ENCODE measurements at regions not wholly inside any gene's neighbourhood (a gene's known extent, or its start where the extent isn't known, plus 50 kb on each side); places are given as distances from the start of the nearest gene placed in this dataset.
"Not testable (repeated sequence)": the region's sequence is repeated elsewhere in the genome, so short reads cannot be mapped to it uniquely, and the experiment has no call there.

DNA sequence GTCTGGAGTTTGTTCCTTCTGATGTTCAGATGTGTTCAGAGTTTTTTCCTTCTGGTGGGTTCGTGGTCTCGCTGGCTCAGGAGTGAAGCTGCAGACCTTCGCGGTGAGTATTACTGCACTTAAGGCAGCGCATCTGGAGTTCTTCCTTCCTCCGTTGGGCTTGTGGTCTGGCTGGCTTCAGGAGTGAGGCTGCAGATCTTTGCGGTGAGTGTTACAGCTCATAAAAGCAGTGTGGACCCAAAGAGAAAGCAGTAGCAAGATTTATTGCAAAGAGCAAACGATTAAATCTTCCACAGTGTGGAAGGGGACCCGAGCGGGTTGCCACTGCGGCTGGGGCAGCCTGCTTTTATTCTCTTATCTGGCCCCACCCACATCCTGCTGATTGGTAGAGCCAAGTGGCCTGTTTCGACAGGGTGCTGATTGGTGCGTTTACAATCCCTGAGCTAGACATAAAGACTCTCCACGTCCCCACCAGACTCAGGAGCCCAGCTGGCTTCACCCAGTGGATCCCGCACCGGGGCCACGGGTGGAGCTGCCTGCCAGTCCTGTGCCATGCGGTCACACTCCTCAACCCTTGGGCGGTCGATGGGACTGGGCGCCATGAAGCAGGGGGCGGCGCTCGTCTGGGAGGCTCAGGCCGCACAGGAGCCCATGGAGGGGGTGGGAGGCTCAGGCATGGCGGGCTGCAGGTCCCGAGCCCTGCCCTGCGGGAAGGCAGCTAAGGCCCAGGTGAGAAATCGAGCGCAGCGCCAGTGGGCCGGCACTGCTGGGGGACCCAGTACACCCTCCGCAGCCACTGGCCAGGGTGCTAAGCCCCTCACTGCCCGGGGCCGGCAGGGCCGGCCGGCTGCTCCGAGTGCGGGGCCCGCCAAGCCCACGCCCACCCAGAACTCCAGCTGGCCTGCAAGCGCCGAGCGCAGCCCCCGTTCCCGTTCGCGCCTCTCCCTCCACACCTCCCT is 315.3 kb upstream of the SGK1 start:
- peak; percentile 42 for DNase-seq

DNA sequence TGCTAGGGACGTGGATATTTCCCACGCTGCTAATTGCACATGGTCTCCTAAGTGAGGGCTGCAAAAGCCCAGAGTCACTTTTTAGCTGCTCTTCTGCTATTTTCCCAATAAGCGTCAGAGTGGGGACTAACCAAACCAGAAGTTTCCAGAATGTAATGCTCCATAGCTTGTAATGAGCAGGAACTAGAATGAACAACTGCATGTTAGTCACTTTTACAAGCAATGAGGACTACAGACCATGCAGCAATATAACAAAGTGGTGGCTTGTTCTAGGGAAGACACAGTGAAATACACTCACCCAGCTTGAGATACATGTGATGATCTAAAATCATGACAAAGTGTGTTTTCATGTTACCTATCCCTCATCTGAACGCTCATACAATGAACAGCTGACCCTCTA is 314.1 kb upstream of the SGK1 start:
- DNase-seq, result peak; percentile 74

DNA sequence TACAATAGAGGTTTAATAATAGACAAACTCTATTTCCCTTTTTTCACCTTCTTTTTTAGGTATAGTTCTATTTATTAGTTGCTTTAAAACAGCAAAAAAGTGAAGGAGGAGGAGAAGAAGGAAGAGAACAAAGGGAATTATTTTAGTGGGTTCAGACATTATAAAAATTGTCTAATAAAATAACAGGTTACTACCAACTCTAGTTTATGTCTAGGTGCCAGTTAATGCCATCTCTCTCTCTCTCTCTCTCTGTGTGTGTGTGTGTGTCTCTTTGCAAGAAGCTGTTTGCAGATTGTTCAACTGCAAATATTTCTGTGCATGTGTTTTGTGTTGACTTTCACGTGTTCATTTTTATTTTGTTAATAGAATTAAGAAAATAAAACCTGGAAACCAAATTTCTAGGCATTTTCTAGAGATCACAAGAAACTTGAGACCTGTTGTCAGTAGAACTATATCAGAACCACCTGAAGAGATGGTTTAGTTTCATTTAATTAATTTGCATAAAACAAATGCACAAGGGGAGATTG is 313.5 kb upstream of the SGK1 start:
- DNase-seq, result no peak

DNA sequence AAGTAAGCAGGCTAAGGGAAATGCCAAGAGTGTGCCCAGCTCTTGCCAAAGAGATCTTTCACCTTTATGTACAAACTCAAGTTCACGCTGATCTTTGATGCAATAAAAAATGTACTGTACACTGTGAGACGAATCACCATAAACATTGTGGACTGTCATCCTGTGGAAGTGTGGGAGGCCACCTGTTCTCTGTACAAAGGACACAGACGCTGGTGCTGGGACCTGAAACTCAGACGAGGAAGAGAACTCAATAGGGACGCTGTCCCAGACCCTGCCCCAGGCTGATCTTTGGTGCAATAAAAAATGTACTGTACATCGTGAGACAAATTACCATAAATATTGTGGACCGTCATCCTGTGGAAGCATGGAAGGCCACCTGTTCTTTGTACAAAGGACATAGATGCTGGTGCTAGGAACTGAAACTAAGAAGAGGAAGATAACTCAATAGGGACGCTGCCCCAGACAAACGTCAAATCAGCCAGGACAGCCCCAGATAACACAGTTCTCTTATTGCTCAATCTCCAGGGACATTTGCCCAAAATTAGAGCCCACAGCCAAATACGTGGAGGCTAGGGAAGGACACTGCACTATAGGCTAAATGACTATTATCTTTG is 312.7 kb upstream of the SGK1 start:
- peak; percentile 76 for DNase-seq

DNA sequence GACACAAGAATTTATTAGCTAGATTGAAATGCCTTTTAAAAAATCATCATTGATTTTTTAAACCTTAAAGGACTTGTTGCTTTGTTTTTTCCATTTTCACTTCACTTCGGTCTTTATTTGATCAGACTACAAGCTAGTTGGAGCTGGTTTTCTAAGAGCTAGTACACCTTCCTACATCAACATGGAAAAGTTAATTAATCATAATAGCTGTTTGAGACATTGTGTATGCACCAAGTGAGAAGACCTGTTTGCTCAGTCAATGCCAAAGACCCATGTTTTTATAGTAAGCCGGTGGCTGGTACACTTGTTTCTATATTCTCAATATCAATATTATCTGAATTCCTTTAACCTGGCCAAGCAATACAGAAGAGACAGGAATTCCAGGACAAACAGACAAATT is 310.2 kb upstream of the SGK1 start:
- DNase-seq, result no peak

DNA sequence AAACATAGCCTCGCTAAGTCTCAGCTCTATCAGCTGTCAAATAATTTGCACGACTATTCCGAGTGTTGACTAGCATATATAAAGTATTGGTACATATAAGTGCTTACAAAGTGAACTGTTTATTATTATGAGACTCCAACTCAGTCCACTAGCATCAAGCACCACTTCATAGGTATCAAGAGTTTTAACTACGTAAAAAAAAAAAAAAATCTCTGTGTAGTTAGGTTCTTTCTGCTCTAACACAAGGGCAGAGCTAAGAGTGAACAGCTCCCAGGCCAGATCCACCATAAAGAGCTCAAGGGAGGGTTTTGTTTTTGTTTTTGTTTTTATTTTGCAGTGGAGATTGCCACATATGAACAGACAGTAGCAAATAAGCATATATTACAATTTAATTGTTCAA is 309.8 kb upstream of the SGK1 start:
- no peak for DNase-seq

DNA sequence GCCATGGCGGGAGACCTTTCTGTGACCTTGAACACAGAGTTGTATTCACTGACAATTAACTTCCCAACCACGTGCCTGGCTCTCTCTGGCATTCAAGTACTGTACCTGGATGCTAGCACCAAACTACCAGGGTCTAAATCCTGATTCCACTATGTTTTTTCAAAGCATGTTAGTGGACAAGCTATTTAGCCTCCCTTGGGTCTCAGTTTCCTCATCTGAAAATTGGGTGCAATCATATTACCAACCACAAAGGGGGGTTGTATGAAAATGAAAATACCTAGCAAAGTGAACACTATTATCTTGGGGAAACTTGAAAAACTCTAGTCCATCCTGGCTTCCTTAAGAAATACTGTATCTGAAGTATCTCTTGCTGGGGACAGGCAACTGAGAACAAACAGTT is 308.7 kb upstream of the SGK1 start:
- no peak for DNase-seq

DNA sequence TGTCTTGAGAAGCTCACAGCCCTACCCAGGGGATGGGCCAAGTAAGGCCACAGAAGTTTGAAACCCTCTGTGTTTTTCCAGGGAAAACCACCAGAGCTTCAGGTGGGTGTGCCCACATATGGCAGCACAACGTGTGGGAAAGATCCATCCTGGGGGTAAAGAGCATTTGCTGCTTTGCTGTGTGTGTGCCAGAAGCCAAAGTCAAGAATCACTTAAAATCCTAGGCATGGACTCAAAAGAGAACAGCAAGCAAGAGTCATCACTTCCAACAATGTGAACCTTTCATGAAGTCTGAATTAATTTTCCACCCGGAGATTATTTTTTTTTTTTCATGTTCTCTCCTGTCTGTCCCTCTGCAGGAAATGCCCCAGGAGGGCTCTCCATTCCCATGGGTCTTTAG is 308.2 kb upstream of the SGK1 start:
- DNase-seq, result no peak

DNA sequence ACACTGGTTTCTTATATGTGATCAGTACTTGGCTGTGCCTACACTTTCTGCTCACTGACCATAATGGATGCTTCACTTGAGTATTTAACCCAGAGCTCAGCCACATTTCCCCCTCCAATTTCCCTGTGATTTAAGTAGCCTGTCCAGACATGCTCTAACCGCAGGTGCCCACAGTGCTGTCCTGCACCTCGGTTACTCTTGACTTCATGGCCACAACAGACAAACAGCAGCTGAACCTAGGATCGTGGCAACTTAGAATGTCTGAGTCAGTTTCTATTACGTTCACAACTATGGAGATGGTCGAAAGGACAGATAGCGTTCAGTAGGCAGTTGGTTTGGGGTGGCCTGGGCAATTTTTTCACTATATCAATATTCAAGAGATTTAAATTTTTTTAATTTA is 306.9 kb upstream of the SGK1 start:
- DNase-seq, result no peak

DNA sequence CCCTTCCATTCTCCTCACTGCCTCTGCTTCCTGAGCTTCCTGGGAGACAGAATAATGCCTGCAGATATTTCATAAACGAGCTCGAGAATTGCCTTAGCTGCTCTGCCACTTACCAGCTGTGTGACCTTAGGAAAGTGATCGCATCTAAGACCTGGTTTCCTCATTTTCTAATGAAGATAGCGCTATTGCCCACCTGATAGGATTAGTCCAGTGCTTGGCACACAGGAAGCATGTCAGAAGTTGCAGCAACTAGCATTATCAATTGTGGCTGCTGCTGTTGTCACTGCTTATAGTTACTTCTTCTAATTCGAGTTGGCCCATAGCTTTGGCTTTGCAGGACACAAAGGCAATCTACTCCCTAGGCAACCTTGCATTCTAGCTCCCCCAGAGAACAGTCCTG is 305.5 kb upstream of the SGK1 start:
- DNase-seq, result no peak

DNA sequence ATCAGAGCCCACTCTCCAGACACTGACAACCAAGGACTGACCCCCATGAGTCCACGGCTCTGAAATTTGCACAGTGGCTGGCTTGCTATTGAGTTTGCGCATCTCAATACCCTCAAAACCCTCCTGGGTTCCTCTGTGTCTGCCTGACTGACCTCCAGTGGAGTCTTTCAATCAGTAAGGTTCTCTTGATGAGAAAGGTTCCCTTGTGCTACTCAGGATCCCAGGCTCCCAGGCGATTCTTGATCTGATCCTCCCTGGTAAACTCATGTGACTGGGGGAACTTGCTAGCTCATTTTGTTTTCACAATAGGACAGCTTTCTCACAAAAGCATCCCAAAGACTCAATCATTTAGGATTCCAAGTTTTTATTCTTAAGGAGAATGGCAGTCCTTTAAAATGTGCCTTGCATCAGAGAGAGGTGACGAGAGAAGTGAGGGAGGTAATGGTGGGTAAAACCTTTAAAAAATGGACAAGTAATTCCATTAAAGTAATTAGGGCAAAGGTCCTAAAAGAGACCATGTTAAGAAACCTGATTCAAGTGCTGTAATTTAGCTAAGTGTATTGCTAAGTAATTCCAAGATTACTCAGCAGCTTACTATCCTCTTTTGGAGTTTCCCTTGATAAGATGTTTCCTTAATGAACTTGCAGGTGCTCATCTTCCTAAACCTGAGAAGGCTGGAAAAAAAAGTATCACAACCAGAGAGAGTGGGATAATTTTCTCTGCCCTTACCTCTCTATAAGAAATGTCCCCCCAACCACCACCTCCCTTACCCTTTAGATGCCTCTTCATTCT is 304.7 kb upstream of the SGK1 start:
- no peak for DNase-seq

DNA sequence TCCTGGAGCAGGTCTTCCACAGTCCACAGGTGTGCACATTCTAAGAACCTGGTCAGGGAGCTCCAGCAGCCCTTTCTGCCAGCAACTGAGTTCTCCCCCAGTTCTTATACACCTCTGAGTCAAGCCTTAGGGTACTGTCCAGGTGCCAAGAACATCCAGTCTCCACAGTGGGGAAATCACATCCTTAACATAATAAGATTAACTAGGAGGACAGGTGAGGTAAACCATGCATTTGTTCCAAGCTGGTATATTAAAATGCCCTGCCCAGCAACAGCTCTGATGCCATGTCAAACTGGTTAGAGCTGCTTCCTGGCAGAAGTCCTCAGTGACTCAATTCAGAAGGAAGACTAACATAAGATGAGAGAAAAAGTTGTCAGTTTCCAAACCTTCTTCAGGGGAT is 303.9 kb upstream of the SGK1 start:
- DNase-seq, result no peak

DNA sequence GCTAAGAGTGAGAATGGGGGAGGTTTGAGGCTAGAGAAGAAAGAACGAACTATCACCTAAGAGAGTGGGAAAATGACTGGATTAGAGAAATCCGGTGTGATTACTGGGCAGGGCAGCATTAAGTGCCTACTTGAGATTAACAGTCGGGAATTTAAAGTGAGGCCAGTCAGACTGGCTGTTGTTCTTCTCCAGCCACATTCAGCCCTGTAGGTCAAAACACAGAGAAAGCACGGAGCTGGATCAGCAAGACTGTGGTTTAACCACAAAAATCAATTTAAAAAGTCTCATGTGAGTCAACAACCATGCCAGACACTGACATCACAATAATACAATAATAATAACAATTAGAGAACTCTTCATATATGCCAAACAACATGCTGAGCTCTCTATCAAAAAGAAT is 301.9 kb upstream of the SGK1 start:
- DNase-seq, result no peak

DNA sequence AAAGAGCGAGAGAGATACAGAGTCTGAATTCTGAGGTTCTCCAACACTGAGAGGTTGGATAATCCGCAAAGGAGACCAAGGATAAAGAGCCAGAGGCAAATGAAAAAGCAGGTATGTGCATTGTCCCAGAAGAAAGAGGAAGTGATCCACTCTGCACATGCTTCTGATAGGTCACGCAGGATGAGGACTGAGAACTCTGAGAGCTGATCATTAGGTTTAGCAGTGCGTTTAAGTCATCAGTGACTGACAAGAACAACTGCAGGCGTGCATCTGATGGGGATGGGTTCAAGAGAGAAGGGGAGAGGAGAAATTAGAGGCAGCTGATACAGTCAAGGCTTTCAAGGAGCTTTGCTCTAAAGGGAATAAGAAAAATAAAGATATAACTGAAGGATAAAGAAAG is 301.2 kb upstream of the SGK1 start:
- no peak for DNase-seq

DNA sequence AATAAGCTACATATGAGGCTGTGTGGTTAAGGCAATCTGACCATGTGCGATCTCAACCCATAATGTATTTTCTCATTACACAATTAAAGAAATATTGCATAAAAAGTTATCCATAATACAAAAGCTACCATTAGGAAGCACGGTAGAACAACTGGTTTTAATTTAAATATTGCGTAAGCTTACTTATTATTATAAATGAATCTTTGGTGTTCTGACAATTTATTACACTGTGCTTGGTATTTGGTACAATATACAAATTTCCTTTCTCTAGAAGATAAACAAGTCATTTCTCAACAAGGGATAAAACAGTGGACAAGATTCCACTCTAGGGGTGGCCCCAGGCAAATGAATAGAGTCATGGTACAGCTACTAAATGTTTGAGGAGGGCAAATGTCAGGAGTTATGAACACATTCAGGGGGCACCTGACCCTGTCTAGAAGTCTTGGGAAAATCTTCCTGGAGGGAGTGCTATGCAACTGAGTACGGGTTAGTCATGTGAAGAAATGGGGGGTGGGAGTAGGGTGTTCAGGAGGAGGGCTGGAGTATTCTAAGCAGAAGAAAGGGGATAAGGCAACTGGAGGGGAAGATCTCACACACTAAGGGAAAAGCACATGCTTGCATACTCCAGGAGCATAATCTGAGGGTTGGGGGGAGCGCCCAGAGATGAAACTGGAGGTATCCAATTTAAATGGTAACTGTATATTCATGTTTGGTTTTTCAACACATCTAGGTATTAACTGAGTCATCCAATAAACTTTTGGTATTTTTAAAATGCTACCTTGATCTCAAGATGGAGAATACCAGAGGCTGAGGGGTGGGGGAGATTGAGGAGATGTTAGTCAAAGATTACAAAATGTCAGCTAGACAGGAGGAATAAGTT is 296.9 kb upstream of the SGK1 start:
- no peak for DNase-seq

DNA sequence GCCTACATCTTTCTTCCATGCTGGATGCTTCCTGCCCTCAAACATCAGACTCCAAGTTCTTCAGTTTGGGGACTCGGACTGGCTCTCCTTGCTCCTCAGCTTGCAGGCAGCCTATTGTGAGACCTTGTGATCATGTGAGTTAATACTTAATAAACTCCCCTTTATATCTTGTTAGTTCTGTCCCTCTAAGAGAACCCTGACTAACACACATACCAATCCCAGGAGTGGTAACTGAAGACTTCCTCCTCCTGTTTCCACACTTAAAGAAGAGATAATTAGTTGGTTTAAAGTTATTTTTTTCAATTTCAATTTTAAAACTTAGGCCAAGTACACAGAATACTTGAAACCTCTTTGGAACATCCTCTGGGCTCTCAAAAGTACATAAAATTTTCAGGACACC is 294.2 kb upstream of the SGK1 start:
- DNase-seq, result not testable (repeated sequence)

DNA sequence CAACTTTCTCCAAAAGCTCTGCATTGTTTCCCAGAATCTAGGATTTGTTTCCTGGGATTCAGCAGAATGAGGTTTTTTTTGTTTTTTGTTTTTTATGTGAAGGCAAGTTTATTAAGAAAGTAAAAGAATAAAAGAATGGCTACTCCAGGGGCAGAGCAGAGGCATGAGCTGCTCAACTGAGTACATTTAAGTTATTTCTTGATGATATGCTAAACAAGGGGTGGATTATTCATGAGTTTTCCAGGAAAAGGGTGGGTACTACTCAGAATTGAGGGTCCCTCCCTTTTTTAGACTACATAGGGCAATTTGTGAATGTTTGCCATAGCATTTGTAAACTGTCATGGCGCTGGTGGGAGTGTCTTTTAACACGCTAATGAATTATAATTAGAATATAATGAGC is 292.5 kb upstream of the SGK1 start:
- no peak for DNase-seq

DNA sequence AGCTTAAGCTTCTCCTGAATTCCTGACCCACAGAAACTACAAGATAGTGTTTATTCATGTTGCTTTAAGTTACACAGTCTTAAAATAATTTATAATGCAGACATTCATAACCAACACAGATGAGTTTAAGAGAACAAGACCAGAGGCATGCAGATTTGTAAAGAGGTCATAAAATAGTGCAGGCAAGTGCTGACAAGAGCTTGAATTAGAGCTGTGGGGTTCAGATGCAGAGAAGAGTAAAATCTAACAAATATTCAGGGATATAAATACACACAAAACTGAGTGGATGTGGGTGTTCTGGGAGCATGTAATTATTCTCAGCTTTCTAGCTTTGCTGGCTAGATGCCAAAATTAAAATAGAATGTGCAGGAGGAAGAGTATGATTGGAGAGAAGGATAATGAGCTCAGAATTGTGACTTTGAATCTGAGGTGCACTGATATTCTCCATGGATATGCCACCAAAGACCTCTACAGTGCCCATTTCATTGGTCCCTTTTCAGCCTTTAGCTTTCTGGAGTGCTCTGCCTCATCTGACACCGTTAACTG is 291.9 kb upstream of the SGK1 start:
- DNase-seq, result no peak

DNA sequence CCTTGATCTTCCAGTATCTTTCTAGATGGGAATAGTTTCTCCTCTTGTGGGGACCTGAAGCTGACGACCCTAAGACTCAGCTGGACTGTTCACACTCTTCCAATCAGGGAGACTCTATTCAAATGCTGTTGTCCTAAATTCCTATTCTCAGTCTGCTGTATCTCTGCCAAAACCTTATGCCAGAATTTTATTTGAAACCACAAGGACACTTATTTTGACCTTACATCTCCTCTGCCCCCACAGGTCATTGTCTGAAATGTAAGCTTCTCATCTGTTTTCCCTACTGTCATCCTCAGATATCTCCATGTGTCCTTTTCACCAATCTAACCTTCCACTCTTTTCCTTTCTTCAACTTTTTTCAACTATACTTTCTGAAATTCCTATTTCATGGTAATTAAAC is 289.5 kb upstream of the SGK1 start:
- DNase-seq, result no peak

DNA sequence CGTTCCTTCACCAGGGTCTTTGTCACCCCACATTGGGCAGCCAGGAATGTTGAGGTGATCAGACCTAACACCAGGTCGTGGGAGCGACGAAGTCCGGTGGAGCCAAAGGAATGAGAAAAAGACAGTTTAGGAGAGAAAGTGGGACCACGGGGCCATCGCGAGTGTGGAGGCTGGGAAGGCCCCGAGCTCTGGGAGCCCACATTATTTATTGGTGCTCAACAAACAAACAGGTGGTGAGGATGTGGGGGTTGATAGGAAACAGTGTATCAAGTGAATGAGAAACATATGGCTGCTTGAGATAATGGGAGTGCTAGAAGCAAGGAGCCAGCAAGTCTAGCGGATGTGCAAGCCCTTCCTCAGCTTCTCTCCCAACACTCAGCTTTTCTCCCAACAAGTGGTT is 287.1 kb upstream of the SGK1 start:
- DNase-seq, result no peak

DNA sequence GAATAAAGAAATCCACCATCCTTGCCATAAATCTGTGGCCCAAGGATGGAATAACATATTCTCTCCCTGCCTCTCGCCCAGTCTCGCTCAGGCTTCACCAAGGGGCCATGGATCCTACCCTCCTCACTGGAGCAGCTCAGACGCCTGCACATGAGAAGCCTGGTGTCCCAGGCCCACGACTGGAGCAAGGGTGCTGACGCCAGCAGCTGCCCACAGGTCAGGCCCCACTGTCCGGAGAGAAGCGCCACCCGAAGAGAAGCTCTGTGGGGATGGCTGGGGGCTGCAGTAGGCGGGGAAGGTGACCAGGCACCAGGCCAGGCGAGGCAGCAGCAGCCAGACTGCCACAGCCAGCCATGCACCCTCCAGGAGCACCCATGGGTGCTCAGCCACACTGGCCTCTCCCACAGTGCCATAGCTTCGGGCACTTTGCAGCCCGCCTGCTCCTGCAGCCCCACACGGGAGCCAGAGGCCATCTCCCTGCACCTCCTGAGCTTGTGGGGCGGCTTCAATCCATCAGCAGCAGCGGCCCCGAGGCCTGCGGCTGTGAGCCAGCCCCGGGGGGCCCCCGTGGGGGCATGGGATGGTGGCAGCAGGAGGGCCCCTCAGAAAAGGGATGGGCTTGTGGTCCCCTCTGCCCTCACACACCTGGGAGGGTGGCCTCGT is 286.2 kb upstream of the SGK1 start:
- DNase-seq, result no peak

DNA sequence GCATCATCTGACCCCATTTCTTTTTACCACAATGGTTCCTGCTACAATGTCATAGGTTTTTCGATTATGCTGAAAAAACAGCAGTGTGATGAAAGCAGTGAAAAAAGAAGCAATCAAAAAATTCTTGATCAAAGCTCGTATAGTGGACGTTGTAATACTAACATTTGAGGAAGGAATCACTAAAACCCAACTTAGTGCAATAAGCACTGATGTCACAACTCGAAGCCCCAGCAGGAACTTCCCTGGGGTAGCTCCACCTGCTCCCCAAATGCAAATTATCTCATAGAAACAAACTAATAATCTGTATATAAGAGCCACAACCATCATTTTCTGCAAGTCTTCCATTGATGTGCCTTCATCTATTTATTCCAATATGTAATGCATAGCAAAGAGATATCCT is 285.6 kb upstream of the SGK1 start:
- DNase-seq, result peak; percentile 13
